Endodermal cell (in vitro differentiated cells): ENCODE measurements at regions not wholly inside any gene's neighbourhood (a gene's known extent, or its start where the extent isn't known, plus 50 kb on each side); places are given as distances from the start of the nearest gene placed in this dataset.

Source experiments
- DNase-seq: peaks from one replicate; pipeline ENCODE4 v3.0.0-alpha.2; 2017
- H3K27ac ChIP-seq: 2 replicates; pipeline ENCODE4 v1.5.1; 2013; ENCODE audit warnings: mild to moderate bottlenecking, low read depth, low read length, moderate library complexity
- H3K27me3 ChIP-seq: 2 replicates; pipeline ENCODE4 v1.6.1; 2013; ENCODE audit warnings: mild to moderate bottlenecking, low read length, moderate library complexity; ENCODE audit not compliant: insufficient read depth, control insufficient read depth, poor library complexity, severe bottlenecking
- H3K36me3 ChIP-seq: 2 replicates; pipeline ENCODE4 v1.7.0; 2013; ENCODE audit warnings: mild to moderate bottlenecking, low read length, moderate library complexity; ENCODE audit not compliant: control insufficient read depth, insufficient read depth
- H3K4me1 ChIP-seq: one replicate; pipeline ENCODE4 v1.7.0; 2013; ENCODE audit warnings: low read length; ENCODE audit not compliant: control insufficient read depth, insufficient read depth
- H3K4me3 ChIP-seq: 2 replicates; pipeline ENCODE4 v1.5.1; 2013; ENCODE audit warnings: mild to moderate bottlenecking, low read length, moderate library complexity
- H3K9ac ChIP-seq: 2 replicates; pipeline ENCODE4 v1.6.1; 2013; ENCODE audit warnings: mild to moderate bottlenecking, low read length, moderate library complexity; ENCODE audit not compliant: poor library complexity, severe bottlenecking; ENCODE audit errors: extremely low read depth
- H3K9me3 ChIP-seq: 2 replicates; pipeline ENCODE4 v1.6.1; 2013; ENCODE audit warnings: mild to moderate bottlenecking, low read length, moderate library complexity; ENCODE audit not compliant: control insufficient read depth
- H3K27ac Mint-ChIP-seq: 2 replicates; pipeline ENCODE4 v1.8.0; 2020; ENCODE audit warnings: mixed read lengths
- H3K27me3 Mint-ChIP-seq: 2 replicates; pipeline ENCODE4 v1.8.0; 2021; ENCODE audit warnings: mild to moderate bottlenecking, mixed read lengths; ENCODE audit not compliant: insufficient read depth
- H3K36me3 Mint-ChIP-seq: 2 replicates; pipeline ENCODE4 v1.8.0; 2020; ENCODE audit warnings: low read depth, mixed read lengths
- H3K4me1 Mint-ChIP-seq: 2 replicates; pipeline ENCODE4 v1.8.0; 2020; ENCODE audit warnings: mixed read lengths
- H3K4me3 Mint-ChIP-seq: 2 replicates; pipeline ENCODE4 v1.8.0; 2020; ENCODE audit warnings: mild to moderate bottlenecking, moderate library complexity, mixed read lengths
- H3K9me3 Mint-ChIP-seq: 2 replicates; pipeline ENCODE4 v1.8.0; 2020; ENCODE audit warnings: mild to moderate bottlenecking, mixed read lengths
- CTCF ChIP-seq: fragments of 200-600 bp; sonication (generic); conservative IDR thresholded peaks from 2 replicates; pipeline ENCODE4 v1.5.0; 2021; ENCODE audit warnings: antibody characterized with exemption, mild to moderate bottlenecking
- WGBS, 2 experiments: methylation state at CpG; one replicate each; pipeline versions ENCODE4 v1.1.5 to v1.1.7; 2013; ENCODE audit warnings: missing lambda C conversion rate in 2 of 2, mixed read lengths in 1 of 2; ENCODE audit not compliant: insufficient coverage in 1 of 2, insufficient read length in 1 of 2; 5-methylcytosine and 5-hydroxymethylcytosine counted together

GRCh38 chr2:117195381-117195780 lies 619.1 kb upstream of the DDX18 start:
- H3K4me3 Mint-ChIP-seq = no peak overlapping the region
- H3K4me3 ChIP-seq = no peak overlapping the region
- no peaks in the 10 kb centered on the region for H3K9me3 Mint-ChIP-seq
- 96 to 98% methylated on average over 4 of the region's 4 CpGs for WGBS, 2 experiments
- H3K27ac Mint-ChIP-seq = no peak overlapping the region
- no peaks in the 10 kb centered on the region for H3K4me1 ChIP-seq
- no peak overlapping the region for H3K9ac ChIP-seq
- no peaks in the 10 kb centered on the region for H3K27me3 ChIP-seq
- TF ChIP-seq CTCF = no peak
- no peaks in the 10 kb centered on the region for H3K36me3 Mint-ChIP-seq
- H3K27me3 Mint-ChIP-seq = no peaks in the 10 kb centered on the region
- H3K4me1 Mint-ChIP-seq = no peaks in the 10 kb centered on the region
- no peak overlapping the region for H3K27ac ChIP-seq
- H3K9me3 ChIP-seq = no peaks in the 10 kb centered on the region
- H3K36me3 ChIP-seq = no peaks in the 10 kb centered on the region
- DNase-seq = no peak

GRCh38 chr2:117199511-117199910 lies 615.0 kb upstream of the DDX18 start:
- WGBS, 2 experiments = 78 to 87% methylated on average over 3 to 4 of the region's 4 CpGs
- no peaks in the 10 kb centered on the region for H3K27me3 Mint-ChIP-seq
- no peak overlapping the region for H3K4me3 Mint-ChIP-seq

GRCh38 chr2:117212562-117212961 lies 601.9 kb upstream of the DDX18 start:
- Mint-ChIP-seq H3K27ac (no peak overlapping the region), H3K36me3 (no peaks in the 10 kb centered on the region), H3K4me1 (peaks cover 10% of the 10 kb centered on the region), H3K9me3 (no peaks in the 10 kb centered on the region), H3K27me3 (no peaks in the 10 kb centered on the region), H3K4me3 (no peak overlapping the region)
- Histone ChIP-seq H3K4me1 (no peaks in the 10 kb centered on the region), H3K27ac (peak overlapping the region; percentile 69), H3K9ac (no peak overlapping the region), H3K27me3 (no peaks in the 10 kb centered on the region), H3K36me3 (no peaks in the 10 kb centered on the region), H3K9me3 (no peaks in the 10 kb centered on the region), H3K4me3 (no peak overlapping the region)
- no peak for TF ChIP-seq CTCF
- no peak for DNase-seq
- 83 to 90% methylated on average over 2 of the region's 2 CpGs for WGBS, 2 experiments

More at GRCh38 chr2:117199511-117199910, 615.0 kb upstream of the DDX18 start:
- H3K9me3 ChIP-seq = no peaks in the 10 kb centered on the region
- no peaks in the 10 kb centered on the region for H3K36me3 ChIP-seq
- H3K9ac ChIP-seq = no peak overlapping the region
- H3K27ac Mint-ChIP-seq = no peak overlapping the region
- no peaks in the 10 kb centered on the region for H3K9me3 Mint-ChIP-seq
- DNase-seq = no peak
- no peak for TF ChIP-seq CTCF
- no peaks in the 10 kb centered on the region for H3K4me1 Mint-ChIP-seq
- H3K4me3 ChIP-seq = no peak overlapping the region
- H3K36me3 Mint-ChIP-seq = no peaks in the 10 kb centered on the region
- no peaks in the 10 kb centered on the region for H3K27me3 ChIP-seq
- no peaks in the 10 kb centered on the region for H3K4me1 ChIP-seq
- H3K27ac ChIP-seq = no peak overlapping the region
